B cell (primary cell): ENCODE measurements at regions not wholly inside any gene's neighbourhood (a gene's known extent, or its start where the extent isn't known, plus 50 kb on each side); places are given as distances from the start of the nearest gene placed in this dataset.

Experiments
- ATAC-seq: fragments of 200-7000 bp; cut with Tn5 transposase; one replicate; pipeline ENCODE4 v1.10.0; 2021; ENCODE audit warnings: low read depth, mild to moderate bottlenecking, moderate number of reproducible peaks, moderate library complexity
- CTCF ChIA-PET: fragments of 350-600 bp; sonication (Branson Sonifier 250); formaldehyde crosslinking; loops from one replicate; lab custom pipeline; 2021; ENCODE audit warnings: antibody characterized with exemption, inconsistent platforms; lab: Charles Lee
- POLR2A ChIA-PET: fragments of 350-600 bp; sonication (Branson Sonifier 250); formaldehyde crosslinking; loops from one replicate; lab custom pipeline; 2021; ENCODE audit warnings: antibody characterized with exemption; lab: Charles Lee
- DNase-seq: peaks from one replicate; pipeline ENCODE4 v3.0.0; 2013
- H2AFZ ChIP-seq: 2 replicates; pipeline ENCODE4 v1.6.1; 2012; ENCODE audit warnings: mild to moderate bottlenecking, low read depth, low read length; ENCODE audit not compliant: insufficient read depth, poor library complexity, severe bottlenecking
- H3K27ac ChIP-seq, 2 donors: 1 replicate in 1 of 2; 2 replicates in 1 of 2; pipeline ENCODE4 v1.5.1; 2012 to 2013; ENCODE audit warnings: low read length in 2 of 2, mild to moderate bottlenecking in 2 of 2, moderate library complexity in 1 of 2
- H3K27me3 ChIP-seq, 4 experiments: fragments of 200-600 bp in 1 of 4; sonication (generic) in 1 of 4; replicated peaks in 1 of 4; 1 replicate in 2 of 4; 2 replicates in 2 of 4; pipeline versions ENCODE4 v1.6.1 to v1.7.0; 2013 to 2016; ENCODE audit warnings: low read length in 3 of 4, mild to moderate bottlenecking in 2 of 4, mixed read lengths in 1 of 4, moderate library complexity in 1 of 4; ENCODE audit not compliant: insufficient read depth in 4 of 4, control insufficient read depth in 3 of 4; ENCODE audit errors: control extremely low read depth in 1 of 4
- H3K36me3 ChIP-seq, 2 experiments: replicated peaks in 1 of 2; 1 replicate in 1 of 2; 2 replicates in 1 of 2; pipeline versions ENCODE4 v1.6.1 to v1.7.1; 2013; ENCODE audit warnings: low read length in 1 of 2; ENCODE audit not compliant: insufficient read depth in 2 of 2, control insufficient read depth in 1 of 2; ENCODE audit errors: control extremely low read depth in 1 of 2, extremely low read depth in 1 of 2
- H3K4me1 ChIP-seq, 2 donors: fragments of 200-600 bp in 1 of 2; sonication (generic) in 1 of 2; 1 replicate in 1 of 2; 2 replicates in 1 of 2; pipeline versions ENCODE4 v1.5.1 to v1.6.1; 2013 to 2017; ENCODE audit warnings: low read length in 2 of 2; ENCODE audit not compliant: control insufficient read depth in 2 of 2, insufficient read depth in 2 of 2
- H3K4me2 ChIP-seq: replicated peaks from 2 replicates; pipeline ENCODE3; 2012; ENCODE audit warnings: mild to moderate bottlenecking, low read depth, low read length; ENCODE audit not compliant: poor library complexity, severe bottlenecking
- H3K4me3 ChIP-seq, 5 experiments: fragments of 200-600 bp in 1 of 5; sonication (generic) in 1 of 5; 1 replicate in 3 of 5; 2 replicates in 2 of 5; pipeline versions ENCODE4 v1.5.1 to v1.7.0; 2011 to 2016; ENCODE audit warnings: low read length in 4 of 5, mild to moderate bottlenecking in 4 of 5, low read depth in 2 of 5, control low read depth in 1 of 5, moderate library complexity in 1 of 5; ENCODE audit not compliant: insufficient read depth in 1 of 5; ENCODE audit errors: control extremely low read depth in 1 of 5, extremely low read depth in 1 of 5
- H3K79me2 ChIP-seq: fragments of 200-600 bp; sonication (generic); one replicate; pipeline ENCODE4 v1.6.0; 2016; ENCODE audit warnings: low read length; ENCODE audit not compliant: control insufficient read depth, insufficient read depth
- H3K9ac ChIP-seq: fragments of 200-600 bp; sonication (generic); 2 replicates; pipeline ENCODE4 v1.6.1; 2017; ENCODE audit warnings: mild to moderate bottlenecking, low read length, moderate library complexity
- H3K9me3 ChIP-seq, 3 donors: one replicate each; pipeline versions ENCODE4 v1.6.1 to v1.7.1; 2013; ENCODE audit warnings: low read length in 2 of 3; ENCODE audit not compliant: control insufficient read depth in 2 of 3, insufficient read depth in 1 of 3; ENCODE audit errors: control extremely low read depth in 1 of 3
- H4K20me1 ChIP-seq: 2 replicates; pipeline ENCODE4 v1.6.0; 2012; ENCODE audit warnings: mild to moderate bottlenecking, low read length; ENCODE audit not compliant: insufficient read depth, control insufficient read depth, poor library complexity, severe bottlenecking
- H3K27ac Mint-ChIP-seq: one replicate; pipeline ENCODE4 v1.8.0; 2021; ENCODE audit warnings: mixed read lengths
- H3K27me3 Mint-ChIP-seq: one replicate; pipeline ENCODE4 v1.8.0; 2021; ENCODE audit warnings: mixed read lengths
- H3K4me1 Mint-ChIP-seq: one replicate; pipeline ENCODE4 v1.8.0; 2021; ENCODE audit warnings: mixed read lengths
- H3K4me3 Mint-ChIP-seq: one replicate; pipeline ENCODE4 v1.8.0; 2021; ENCODE audit warnings: mixed read lengths
- H3K9me3 Mint-ChIP-seq: one replicate; pipeline ENCODE4 v1.8.0; 2022; ENCODE audit warnings: mixed read lengths; ENCODE audit not compliant: insufficient read depth
- CTCF ChIP-seq: fragments of 200-600 bp; IDR thresholded peaks from one replicate; pipeline ENCODE4 v1.8.0; 2022; ENCODE audit warnings: antibody characterized with exemption, mild to moderate bottlenecking
- EZH2 ChIP-seq: IDR thresholded peaks from 2 replicates; pipeline ENCODE4 v1.6.1; 2012; ENCODE audit warnings: borderline replicate concordance, low read depth, mild to moderate bottlenecking, moderate library complexity, low read length; ENCODE audit not compliant: insufficient read depth, poor library complexity, severe bottlenecking
- WGBS: methylation state at CpG from one replicate; pipeline ENCODE4 v1.1.5; 2013; ENCODE audit warnings: missing lambda C conversion rate; ENCODE audit not compliant: insufficient coverage; 5-methylcytosine and 5-hydroxymethylcytosine counted together
- intact Hi-C: fragments of 100-400 bp; cut with micrococcal nuclease; formaldehyde crosslinking; loops from one replicate; pipeline ENCODE4 v1.10.0; 2022

GRCh38 chr5:52693836-52694235 lies 93.9 kb upstream of the ITGA1 start:
- intact Hi-C loops, result loop anchor here (10.0 kb wide), 1 partner anchor 221 kb away; no protein-coding TSS in a partner anchor
- WGBS, result no CpG with 5 or more reads among the region's 1 CpG
- ChIA-PET POLR2A (no interaction called here), CTCF (interaction anchor here (0.9 to 1.9 kb wide), 3 partner anchors 9 to 222 kb away, joined by 3 to 9 read pairs (median 4); no protein-coding TSS in a partner anchor)
- Histone ChIP-seq H3K4me3 (no peak overlapping the region), H3K9ac (no peak overlapping the region), H3K36me3 (no peaks in the 10 kb centered on the region), H3K4me1 (no peaks in the 10 kb centered on the region), H4K20me1 (no peaks in the 10 kb centered on the region), H2AFZ (no peak overlapping the region), H3K27ac (no peak overlapping the region), H3K27me3 (no peaks in the 10 kb centered on the region), H3K79me2 (no peaks in the 10 kb centered on the region), H3K9me3 (no peaks in the 10 kb centered on the region), H3K4me2 (no peak overlapping the region)
- no peak overlapping the region for H3K27ac Mint-ChIP-seq
- ATAC-seq (no peak), DNase-seq (no peak)
- H3K4me3 Mint-ChIP-seq, result no peak overlapping the region
- H3K4me1 Mint-ChIP-seq, result no peaks in the 10 kb centered on the region
- TF ChIP-seq CTCF (no peak), EZH2 (no peak)
- H3K9me3 Mint-ChIP-seq, result no peaks in the 10 kb centered on the region
- H3K27me3 Mint-ChIP-seq, result no peaks in the 10 kb centered on the region

GRCh38 chr5:52694648-52695047 lies 93.1 kb upstream of the ITGA1 start:
- WGBS, result 94% methylated on average over 2 of the region's 3 CpGs
- no peak overlapping the region for H2AFZ ChIP-seq
- H3K27ac Mint-ChIP-seq, result no peak overlapping the region
- no peaks in the 10 kb centered on the region for H3K4me1 ChIP-seq
- H3K9me3 ChIP-seq, result no peaks in the 10 kb centered on the region
- no peaks in the 10 kb centered on the region for H3K36me3 ChIP-seq
- ChIA-PET CTCF (no interaction called here), POLR2A (no interaction called here)
- no peaks in the 10 kb centered on the region for H3K4me1 Mint-ChIP-seq
- ATAC-seq, result no peak
- no peaks in the 10 kb centered on the region for H3K9me3 Mint-ChIP-seq
- H3K27me3 ChIP-seq, result no peaks in the 10 kb centered on the region
- H4K20me1 ChIP-seq, result no peaks in the 10 kb centered on the region
- DNase-seq, result no peak
- H3K4me3 Mint-ChIP-seq, result no peak overlapping the region
- H3K27ac ChIP-seq, result no peak overlapping the region
- no peaks in the 10 kb centered on the region for H3K79me2 ChIP-seq
- H3K27me3 Mint-ChIP-seq, result no peaks in the 10 kb centered on the region
- intact Hi-C loops, result loop anchor here (10.0 kb wide), 1 partner anchor 220 kb away; no protein-coding TSS in a partner anchor
- H3K9ac ChIP-seq, result no peak overlapping the region
- no peak overlapping the region for H3K4me2 ChIP-seq
- no peak for TF ChIP-seq CTCF
- TF ChIP-seq EZH2, result no peak
- no peak overlapping the region for H3K4me3 ChIP-seq
